DMS53 (cell line): ENCODE measurements at regions not wholly inside any gene's neighbourhood (a gene's known extent, or its start where the extent isn't known, plus 50 kb on each side); places are given as distances from the start of the nearest gene placed in this dataset.
"Not testable (repeated sequence)": the region's sequence is repeated elsewhere in the genome, so short reads cannot be mapped to it uniquely, and the experiment has no call there.

Source experiments
- DNase-seq: peaks from one replicate; lab custom pipeline; 2025; lab: John Stamatoyannopoulos, UW

DNA sequence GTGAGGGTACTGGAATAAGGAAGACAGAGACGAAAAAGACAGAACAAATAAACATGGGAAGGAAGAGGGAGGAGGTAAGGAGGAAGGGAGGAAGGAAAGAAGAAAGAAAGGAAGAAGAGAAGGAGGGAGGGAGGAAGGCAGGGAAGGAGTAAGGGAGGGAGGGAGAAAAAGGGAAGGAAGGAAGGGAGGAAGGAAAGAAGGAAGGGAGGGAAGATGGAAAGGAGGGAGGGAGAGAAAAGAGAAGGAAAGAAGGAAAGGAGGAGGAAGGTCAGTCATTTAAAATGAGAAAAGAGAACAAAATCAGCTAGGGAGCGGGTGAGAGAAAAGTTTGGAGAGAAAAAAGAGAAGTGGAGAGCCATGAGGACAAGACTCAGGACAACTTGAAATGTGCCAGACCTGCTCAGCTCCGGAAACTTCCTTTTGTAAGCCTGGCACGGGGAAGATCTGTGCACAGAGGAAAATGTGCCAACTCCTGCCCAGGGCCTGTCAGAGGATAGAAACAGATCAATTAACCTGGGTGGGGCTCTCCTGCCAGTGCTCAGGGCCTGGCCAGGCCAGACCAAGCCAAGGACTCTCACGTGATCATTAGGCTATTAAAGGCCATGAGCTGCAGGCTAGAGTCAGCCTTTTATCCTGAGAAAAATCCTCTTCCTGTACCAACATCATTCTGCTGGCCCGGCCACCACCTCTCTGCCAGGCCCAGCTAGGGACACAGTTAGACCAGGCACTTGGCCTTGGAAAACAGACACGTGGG is 50.1 kb upstream of the BCL6 start:
- DNase-seq, result no peak

DNA sequence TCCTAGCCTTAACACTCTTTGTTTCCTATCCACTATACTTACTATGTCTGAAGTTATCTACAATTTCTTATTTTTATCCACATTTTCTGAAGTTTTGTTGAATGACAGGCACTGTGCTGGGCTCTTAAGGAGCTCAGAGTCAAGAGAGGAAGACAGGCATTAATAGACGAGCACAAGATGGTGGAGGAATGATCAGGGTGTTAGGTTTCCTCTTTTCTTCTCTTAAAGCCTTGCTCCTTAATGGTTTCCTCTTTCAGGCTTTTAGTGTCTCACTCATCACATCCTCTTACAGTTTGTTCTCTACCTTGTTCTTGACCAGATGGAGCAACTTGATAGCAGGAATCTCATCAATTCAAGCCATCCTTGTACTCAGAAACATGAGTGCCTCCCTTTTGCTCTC is 52.9 kb upstream of the BCL6 start:
- no peak for DNase-seq

DNA sequence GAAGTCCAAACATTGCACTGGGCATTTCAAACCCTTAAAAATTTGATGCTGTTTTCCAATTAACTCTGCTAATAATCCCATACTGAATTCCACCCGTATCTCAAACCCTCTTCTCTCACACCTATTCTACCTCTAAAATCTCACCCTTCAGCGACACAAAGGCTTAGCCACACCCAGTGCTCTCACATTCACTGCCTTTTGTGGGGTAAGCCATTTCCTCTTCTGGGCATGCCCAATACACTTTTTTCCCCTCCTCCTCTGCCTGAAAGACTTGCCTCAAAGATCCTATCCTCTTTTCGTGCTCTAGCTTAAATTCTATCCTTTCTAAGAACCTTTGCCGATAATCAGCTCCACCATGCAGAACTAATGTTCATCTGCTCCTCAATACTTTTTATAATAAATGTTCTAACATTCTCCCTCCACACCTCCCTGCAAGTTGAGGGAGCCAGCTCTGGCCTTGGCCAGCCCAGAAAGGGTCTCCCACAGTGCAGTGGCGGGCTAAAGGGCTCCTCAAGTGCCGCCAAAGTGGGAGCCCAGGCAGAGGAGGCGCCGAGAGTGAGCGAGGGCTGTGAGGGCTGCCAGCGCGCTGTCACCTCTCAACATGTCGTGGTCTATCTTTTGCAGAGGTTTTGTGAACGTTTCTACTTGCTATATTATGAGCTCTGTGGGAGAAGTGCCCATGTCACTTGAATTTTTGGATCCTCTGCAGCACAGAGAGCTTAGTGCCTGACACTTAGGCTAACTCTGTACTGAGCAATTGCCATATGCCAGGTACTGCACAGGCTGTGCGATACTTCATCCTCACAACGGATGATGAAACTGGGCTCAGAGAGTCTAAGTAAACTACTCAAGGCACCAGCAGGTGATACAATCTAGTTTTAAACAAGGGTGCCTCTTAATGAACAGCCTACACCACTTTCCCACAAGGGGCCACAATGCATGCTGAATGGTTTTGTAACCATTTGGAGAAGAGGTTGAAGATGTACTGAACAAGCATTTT is 53.6 kb upstream of the BCL6 start:
- peak; percentile 54 for DNase-seq

DNA sequence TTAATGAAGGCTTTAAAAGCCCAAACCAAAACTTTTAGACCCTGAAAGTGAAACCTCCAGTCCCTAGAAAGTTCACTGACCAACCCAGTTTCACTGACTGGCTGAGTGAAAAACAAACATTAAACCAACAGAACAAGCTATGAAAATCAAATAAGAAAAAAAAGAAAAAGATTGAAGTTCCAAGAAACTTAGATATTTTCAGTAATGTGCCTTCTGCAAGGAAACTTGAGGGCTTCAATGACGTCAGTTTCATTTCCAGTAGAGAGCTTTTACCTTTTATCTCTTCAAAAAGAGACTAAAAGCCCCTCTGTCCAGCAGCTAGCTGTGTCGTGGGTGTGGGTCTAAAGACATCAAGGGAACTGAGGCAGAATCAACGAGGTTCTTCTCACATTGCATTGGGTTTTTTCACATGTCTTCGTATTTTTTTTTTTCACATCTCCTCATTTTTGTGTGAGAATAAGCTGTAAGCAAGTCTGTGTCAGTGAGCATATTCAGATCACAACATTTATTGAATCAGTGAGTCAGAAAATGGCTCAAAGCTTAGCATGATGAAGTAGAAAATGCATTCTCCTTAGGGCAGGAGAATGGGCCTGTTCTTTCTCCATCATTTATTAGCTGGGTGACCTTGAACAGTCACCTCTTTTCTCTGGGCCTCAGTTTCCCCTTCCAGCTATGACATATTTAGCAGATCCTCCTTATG is 54.8 kb upstream of the BCL6 start:
- DNase-seq, result peak; percentile 35

DNA sequence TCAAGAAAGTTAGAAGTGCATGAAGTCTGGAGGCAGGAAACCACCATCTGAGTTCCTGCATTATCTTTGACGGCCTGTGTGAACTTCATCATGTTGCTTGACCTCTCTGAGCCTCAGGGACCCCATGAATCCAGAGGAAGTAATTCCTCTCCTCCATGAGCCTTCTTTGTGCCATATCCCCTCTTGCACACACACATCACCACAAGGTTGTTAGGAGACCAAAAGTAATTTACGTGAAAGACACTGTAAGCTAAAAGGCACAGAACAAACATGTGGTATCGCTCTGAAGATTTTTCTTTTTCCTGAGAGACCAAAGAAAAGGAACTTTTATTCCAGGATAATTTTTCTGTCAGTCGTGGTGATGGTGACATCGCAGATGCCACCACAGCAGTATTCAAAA is 55.9 kb upstream of the BCL6 start:
- no peak for DNase-seq

DNA sequence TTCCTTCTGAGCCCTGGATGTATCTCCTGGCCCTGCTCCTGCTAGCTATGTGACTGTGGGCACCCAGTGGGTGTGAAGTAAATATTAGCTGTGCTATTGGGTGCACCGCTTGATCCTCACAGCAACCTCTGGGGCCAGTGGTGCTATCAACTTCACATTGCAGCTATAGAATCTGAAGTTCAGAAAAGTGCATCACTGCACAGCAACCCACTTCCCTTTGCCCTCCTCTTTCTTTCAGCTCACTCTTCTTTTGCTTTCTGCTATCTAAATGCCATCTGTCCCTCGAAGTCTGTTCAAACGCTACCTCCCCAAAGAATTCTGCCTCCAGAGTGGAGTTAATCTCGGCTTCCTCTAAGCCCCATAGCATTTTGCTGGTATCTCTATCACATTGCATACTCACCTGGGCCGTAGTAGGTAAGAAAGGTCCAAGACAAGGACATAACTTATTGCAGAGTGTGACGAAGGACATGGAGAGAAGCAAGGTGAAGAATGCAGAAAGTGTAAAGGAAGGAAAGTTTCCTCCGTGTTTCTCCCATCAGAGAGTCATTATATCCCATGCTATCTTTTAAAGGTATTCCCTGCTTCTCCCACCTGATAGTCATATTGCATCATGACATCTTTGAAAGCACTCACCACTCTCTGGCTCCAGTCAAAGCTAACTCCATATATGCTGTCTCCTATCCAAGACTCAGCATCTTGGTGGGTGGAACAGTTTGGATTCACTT is 57.1 kb upstream of the BCL6 start:
- DNase-seq, result no peak

DNA sequence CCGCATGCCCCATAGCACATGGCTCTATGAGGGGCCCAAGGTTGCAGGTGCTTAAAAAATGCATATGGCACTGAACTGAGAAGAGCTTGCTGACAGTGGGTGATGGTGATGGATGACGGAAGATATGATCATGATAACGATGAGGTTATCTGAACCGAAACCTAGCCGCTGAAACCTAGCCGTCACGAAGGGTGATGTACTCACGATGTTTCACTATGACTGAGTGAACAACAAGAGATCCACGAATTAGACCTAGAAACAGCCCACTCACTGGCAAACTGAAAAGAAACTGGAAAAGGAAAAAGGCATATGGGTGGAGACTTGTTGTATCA is 57.6 kb upstream of the BCL6 start:
- no peak for DNase-seq

DNA sequence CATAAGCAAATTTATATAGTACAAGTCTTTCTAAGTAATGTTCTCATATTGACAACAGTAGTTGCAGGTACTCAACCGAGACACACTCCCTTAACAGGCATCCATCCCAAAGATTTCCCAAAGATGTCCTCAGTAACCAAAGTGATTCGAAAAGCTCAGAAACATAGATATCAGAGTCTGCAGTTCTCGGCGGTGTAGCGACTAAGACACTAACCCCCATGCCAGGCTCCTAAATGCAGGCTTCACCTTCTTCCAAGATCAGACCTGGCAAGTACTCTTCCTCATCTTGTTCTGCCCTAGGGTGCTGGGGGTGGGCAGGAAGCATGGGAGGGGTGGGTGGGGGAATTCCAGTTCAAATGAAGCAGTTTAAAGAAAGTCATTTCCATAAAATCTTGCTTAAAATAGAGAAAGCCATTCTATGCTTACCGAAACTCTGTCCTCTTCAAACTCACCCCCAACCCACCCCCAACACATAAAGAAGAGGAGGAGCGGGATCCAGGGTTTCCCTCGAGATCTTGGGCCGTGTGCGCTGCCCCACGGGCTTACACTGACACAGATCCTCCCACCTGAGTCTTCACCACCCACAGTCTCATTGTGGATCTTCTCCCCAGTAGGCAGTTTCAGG is 59.0 kb upstream of the BCL6 start:
- no peak for DNase-seq

DNA sequence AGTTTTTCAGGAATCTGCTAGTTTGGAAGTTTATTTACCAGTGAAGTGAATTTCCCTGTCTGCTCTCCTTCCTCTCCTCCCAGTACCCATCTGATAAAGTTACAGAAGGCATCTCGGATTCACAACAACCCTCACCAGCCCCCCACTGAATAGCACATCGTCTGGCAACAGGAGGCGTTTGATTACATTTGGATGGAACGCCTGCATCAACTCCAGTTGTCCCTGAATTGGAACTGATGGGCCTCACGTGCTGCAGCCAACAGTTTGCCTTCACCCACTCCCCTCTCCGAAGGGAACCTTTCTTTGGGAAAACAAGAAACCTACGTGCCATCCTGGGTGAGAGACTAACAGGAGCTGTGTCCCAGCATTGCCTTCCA is 59.5 kb upstream of the BCL6 start:
- DNase-seq, result no peak

DNA sequence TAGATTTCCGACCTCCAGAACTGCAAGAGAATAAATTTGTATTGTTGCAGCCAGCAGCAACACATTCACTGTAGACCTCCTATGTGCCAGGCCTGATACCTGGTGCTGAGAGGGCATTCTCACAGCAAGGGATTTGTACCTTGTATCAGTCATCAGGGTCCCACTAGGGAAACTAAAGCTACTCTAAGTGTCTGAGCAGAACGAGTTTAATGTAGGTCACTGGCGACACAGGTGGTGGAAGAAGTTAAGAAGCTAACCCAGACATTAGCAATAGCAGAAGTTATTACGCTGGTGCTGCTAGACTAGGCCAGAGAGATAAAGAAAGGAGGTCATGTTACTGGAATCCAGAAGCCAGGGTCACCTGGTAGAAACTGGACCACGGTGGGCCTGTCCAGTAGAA is 60.5 kb upstream of the BCL6 start:
- DNase-seq, result no peak

DNA sequence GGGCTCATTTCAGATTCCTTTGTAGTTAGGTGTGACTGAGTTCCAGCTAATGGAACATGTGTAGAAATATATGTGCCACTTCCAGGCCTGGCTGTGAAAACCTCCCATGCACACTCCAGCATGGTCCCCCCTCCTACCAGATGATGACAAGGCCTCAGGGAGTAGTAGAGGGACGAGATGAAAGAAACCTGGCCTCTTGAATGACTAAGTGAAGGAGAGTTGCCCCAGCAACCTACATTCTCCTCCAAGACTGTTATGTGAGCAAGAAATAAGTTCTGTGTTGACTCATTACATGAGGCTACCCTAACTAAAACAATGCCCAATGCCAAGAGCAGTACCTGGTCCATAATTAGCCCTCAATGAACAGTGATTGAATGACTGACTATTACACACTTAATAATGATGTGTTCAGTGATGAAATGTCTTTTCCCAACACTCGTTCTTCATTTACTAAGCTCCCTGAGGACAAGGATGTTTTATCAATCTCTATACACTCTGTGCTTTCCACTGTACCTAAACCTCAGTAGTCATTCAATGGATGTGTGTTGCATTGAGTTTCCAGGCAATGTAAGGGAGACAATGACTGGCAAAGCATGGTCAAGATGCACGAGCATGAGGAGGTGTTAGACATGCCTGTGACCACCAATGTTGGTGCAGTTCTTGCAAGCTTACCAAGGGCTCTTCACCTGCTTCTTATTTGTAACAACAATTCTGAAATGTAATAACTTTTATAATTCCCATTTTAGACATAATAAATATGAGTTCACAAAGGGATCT is 62.0 kb upstream of the BCL6 start:
- no peak for DNase-seq

DNA sequence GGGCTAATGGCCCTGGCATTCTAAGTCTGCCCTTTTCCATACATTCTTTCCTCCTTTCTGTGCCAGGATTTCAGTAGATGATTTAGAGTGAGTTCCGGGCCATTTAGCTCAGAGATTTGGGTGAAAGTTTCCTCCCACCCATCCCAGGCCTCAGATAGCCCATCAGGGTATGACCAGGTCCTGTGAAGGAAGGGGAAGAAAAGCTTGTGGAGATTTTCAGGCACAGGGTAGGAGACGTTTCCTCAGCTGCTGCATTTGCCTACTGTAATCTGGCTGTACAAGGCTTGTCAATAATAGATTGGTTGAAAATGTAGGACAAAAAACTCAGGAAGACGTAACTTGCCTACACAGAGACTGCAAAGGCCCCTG is 63.2 kb upstream of the BCL6 start:
- no peak for DNase-seq

DNA sequence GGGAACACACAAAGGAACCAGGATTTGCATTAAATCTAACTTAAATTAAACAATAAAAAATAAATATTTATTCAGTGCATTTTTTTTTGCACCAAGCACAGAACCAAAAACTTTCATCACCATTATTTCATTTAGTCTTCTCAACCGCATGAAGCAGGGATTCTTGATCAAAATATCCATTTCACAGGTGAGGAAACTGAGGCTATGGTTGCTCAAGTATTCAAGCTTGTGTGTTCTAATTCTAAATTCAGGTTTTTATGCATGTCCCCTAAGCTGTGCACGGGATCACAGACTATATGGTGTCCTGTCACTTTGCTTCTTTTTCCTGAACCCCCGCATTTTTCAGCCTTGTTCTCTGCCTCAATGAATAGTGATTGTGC is 64.3 kb upstream of the BCL6 start:
- no peak for DNase-seq

DNA sequence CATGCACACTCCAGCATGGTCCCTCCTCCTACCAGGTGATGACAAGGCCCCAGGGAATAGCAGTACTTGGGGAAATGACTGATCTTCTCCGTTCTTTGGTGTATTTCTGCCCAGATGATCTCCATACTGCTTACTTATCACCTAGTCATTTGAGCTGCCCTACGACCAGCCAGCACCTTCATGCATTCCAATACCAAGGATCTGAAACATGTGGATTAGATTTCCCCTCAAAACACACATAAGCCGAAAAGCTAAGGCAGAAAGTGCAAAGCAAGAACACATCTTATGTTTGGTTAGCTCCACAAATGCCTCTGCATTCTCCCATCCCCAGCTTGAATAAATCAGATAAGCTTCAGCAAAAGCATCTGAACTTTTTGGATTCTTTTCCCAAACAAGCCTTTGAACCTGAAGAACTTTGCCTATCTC is 64.8 kb upstream of the BCL6 start:
- DNase-seq, result peak; percentile 8

DNA sequence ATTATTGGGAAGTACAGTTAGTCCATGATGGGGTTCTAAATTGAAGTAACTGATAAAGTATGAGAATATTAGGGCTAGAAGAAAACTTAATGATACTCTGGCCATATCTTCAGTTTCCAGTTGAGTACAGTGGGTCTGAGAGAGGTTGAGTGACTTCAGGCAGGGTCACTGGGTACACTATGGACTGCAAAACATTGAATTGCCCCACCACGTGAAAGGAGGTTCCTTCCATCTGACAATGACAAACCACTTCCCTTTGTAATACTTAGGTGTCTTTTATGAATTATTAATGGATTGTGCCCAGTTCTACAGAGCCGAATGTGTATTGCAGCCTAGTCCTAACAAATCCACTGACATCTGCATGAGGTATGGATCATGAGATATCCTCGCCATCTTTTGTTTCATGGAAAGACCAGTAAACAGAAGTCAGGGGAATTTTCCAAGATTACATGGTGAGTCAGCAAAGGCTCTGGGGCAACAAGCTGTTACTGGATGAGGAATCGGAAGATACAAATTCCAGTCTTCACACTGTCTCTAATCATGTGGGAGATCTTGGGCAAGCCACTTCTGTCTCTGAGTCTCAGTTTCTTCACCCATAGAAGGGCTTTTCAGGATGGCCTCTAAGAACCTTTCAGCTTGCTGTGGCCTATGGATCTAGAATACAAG is 66.5 kb upstream of the BCL6 start:
- no peak for DNase-seq

DNA sequence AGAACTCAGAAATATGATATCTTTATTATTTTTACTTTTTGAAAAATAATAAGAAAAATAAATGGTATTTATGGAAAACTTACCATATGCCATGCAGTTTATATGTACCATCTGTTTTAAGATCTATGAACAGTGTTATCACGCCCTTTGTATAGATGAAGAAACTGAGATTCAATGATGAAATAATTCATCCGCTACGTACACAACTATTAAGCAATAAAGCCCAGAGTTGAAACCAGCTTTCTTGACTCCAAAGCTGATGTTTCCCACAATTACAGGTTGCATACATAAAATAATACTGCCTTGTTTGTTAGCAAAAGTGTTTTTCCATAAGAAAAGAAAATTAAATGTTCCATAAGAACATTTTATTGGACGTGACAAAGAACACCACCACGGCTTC is 67.2 kb upstream of the BCL6 start:
- DNase-seq, result no peak

DNA sequence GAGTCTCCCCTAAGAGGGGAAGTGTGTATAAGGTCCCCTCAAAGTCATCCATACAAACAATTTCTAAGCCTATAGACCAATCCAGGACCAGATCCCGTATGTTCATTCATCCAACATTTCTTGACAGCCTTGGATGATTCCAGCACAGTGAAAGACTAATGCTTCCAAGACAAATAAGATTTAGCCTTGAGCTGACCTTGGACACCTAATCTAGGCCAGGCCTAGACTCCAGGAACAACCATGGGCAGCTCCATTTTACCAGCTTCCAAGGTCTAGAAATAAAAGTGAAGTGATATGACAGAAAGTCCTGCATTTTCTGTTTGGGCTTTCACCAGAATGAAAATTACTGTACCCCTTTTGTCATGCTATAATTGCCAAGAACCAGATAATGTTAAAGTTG is 67.9 kb upstream of the BCL6 start:
- DNase-seq, result no peak

DNA sequence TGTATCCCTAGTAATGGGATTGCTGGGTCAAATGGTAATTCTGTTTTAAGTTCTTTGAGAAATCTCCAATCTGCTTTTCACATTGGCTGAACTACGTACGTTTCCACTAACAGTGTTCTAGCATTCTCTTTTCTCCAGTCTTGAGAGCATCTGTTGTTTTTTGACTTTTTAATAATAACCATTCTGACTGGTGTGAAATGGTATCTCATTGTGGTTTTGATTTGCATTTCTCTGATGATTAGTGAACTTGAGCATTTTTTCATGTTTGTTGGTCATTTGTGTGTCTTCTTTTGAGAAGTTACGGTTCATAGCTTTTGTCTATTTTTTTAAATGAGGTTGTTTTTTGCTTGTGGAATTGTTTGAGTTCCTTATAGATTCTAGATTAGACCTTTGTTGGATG is 72.5 kb upstream of the BCL6 start:
- not testable (repeated sequence) for DNase-seq

DNA sequence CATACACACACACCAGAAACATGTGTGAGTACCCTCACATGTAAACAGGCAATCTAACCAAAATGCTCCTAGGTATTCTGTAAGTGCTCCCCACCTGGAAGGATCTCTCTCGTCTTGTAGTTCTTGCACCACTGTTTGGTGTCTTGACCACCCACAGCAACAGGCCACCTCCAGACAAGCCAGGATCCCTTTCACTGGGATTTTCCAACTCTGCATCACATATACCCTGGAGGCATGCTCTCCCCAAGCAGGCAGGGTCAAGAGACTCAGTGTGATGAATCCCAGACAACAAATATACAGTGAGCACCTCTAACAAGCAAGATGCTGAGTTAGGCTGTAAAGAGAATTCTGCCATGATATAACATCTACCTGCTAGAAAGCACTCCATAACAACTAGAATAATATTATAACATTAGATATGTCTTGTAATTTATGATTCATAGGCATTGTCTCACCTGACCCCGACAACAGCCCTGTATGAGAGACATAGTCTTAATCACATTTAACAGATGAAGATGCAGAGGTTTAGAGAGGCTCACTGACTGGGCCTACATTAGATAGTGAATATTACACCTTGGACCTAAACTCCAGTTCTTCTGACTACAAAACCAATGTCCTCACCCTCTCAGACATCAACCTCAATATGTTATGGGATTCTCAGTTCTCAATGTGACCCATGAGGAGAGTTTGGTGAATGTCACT is 76.5 kb upstream of the BCL6 start:
- no peak for DNase-seq

DNA sequence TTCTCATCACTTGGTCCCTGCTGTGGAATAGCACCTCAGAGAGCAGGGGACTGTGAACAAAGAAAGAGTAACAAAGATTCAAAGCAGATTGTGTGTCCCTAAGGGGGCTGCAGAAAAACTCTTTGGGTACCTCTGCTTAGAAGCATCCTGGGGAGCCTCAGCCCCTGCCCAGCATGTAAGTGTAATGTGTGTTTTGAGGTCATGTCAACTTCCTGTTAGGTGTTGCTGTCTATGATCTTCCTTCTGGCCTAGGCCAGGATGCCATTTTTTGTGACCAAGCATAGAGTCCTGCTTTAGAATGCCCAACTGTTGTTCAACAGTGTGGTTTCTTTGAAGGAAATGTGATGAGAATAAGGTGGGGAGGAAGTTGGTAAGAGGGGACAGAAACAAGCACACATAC is 77.1 kb upstream of the BCL6 start:
- DNase-seq, result no peak
